Erythroblast (primary cell): ENCODE measurements at regions not wholly inside any gene's neighbourhood (a gene's known extent, or its start where the extent isn't known, plus 50 kb on each side); places are given as distances from the start of the nearest gene placed in this dataset.
"Not testable (repeated sequence)": the region's sequence is repeated elsewhere in the genome, so short reads cannot be mapped to it uniquely, and the experiment has no call there.

ENCODE experiments used
- GATA1 ChIP-seq: IDR thresholded peaks from 2 replicates; pipeline ENCODE4 v1.6.1; 2011; ENCODE audit warnings: low read depth, mild to moderate bottlenecking, control low read depth, low read length, moderate library complexity
- POLR2A ChIP-seq: IDR thresholded peaks from 2 replicates; pipeline ENCODE4 v1.6.1; 2011; ENCODE audit warnings: mild to moderate bottlenecking, low read length

- not testable (repeated sequence) for TF ChIP-seq POLR2A, GATA1
Measured at GRCh38 chr2:34142531-34143008, 543.5 kb upstream of the FAM98A start.
